K562 (cell line): ENCODE measurements at regions not wholly inside any gene's neighbourhood (a gene's known extent, or its start where the extent isn't known, plus 50 kb on each side); places are given as distances from the start of the nearest gene placed in this dataset.

ENCODE experiments used
- ATAC-seq: fragments of 200-7000 bp; cut with Tn5 transposase; 3 replicates; pipeline ENCODE4 v1.9.1; 2020; ENCODE audit warnings: moderate library complexity
- BruUV-seq: library from RNA; stranded (reverse); fragments of 400-500 nt; replicated peaks from 2 replicates; lab custom pipeline; 2021; lab: Mats Ljungman, UMichigan
- CTCF ChIA-PET: fragments of 300-600 bp; formaldehyde crosslinking; extraction: SDS; loops from one replicate; lab custom pipeline; 2021; ENCODE audit warnings: low intra/inter-chr PET ratio; lab: Yijun Ruan, JAX
- POLR2A ChIA-PET: fragments of 300-600, 350-650 bp; sonication (Branson Sonifier 250); formaldehyde crosslinking; extraction: SDS; loops from one replicate; lab custom pipeline; 2021; ENCODE audit warnings: antibody characterized with exemption, inconsistent platforms; lab: Yijun Ruan, JAX
- DNase-seq, 4 experiments: peaks; one replicate each; pipeline versions ENCODE4 v3.0.0 to v3.0.0-alpha.2; 2011 to 2018; ENCODE audit warnings: low spot score in 3 of 4, mixed read lengths in 3 of 4; ENCODE audit errors: extremely low read depth in 1 of 4
- FAIRE-seq: peaks from 2 replicates; lab custom pipeline; 2011; peaks lifted over from hg19 to GRCh38; lab: Jason Lieb, UNC
- H2AFZ ChIP-seq: 2 replicates; pipeline ENCODE4 v1.6.0; 2011; ENCODE audit warnings: low read depth, low read length, control low read depth, inconsistent platforms
- H3K27ac ChIP-seq: fragments of 200-600 bp; 3 replicates; pipeline ENCODE4 v1.8.0; 2011; ENCODE audit warnings: low read depth, mild to moderate bottlenecking, control low read depth, inconsistent platforms, low read length, moderate library complexity, mixed read lengths; ENCODE audit errors: extremely low read depth
- H3K27me3 ChIP-seq, 2 experiments: fragments of 300-600 bp in 1 of 2; 2 replicates in 1 of 2; 3 replicates in 1 of 2; pipeline versions ENCODE4 v1.6.0 to v1.8.0; 2011; ENCODE audit warnings: inconsistent platforms in 2 of 2, low read length in 2 of 2, mild to moderate bottlenecking in 1 of 2, mixed read lengths in 1 of 2, moderate library complexity in 1 of 2; ENCODE audit not compliant: control insufficient read depth in 2 of 2, insufficient read depth in 2 of 2
- H3K36me3 ChIP-seq: fragments of 300-600 bp; 3 replicates; pipeline ENCODE4 v1.8.0; 2011; ENCODE audit warnings: mild to moderate bottlenecking, low read length, inconsistent platforms; ENCODE audit not compliant: control insufficient read depth, insufficient read depth
- H3K4me1 ChIP-seq, 2 experiments: fragments of 200-600 bp in 1 of 2; replicated peaks in 1 of 2; 2 replicates in 1 of 2; 3 replicates in 1 of 2; pipeline versions ENCODE4 v1.5.1 to v1.8.0; 2011; ENCODE audit warnings: inconsistent platforms in 2 of 2, low read length in 2 of 2, mild to moderate bottlenecking in 1 of 2, mixed read lengths in 1 of 2, moderate library complexity in 1 of 2; ENCODE audit not compliant: control insufficient read depth in 2 of 2, insufficient read depth in 2 of 2
- H3K4me2 ChIP-seq: 2 replicates; pipeline ENCODE4 v1.6.1; 2011; ENCODE audit warnings: low read length, control low read depth, inconsistent platforms, mixed read lengths; ENCODE audit not compliant: insufficient read depth
- H3K4me3 ChIP-seq: fragments of 200-600 bp; sonication (generic), shearing (Covaris generic); 2 replicates; pipeline ENCODE4 v1.5.1; 2016; ENCODE audit warnings: control low read depth, inconsistent platforms
- H3K79me2 ChIP-seq: fragments of 200-600 bp; 3 replicates; pipeline ENCODE4 v1.8.0; 2011; ENCODE audit warnings: low read length, inconsistent platforms; ENCODE audit not compliant: control insufficient read depth, insufficient read depth
- H3K9ac ChIP-seq, 2 experiments: 2 replicates each; pipeline versions ENCODE4 v1.6.0 to v1.6.1; 2011; ENCODE audit warnings: low read depth in 2 of 2, low read length in 2 of 2, control low read depth in 1 of 2, inconsistent platforms in 1 of 2, mild to moderate bottlenecking in 1 of 2, mixed read lengths in 1 of 2; ENCODE audit not compliant: insufficient read depth in 1 of 2
- H3K9me1 ChIP-seq: one replicate; pipeline ENCODE4 v1.6.0; 2011; ENCODE audit warnings: inconsistent platforms, mild to moderate bottlenecking, low read length, moderate library complexity; ENCODE audit not compliant: control insufficient read depth, insufficient read depth
- H3K9me3 ChIP-seq: replicated peaks from 2 replicates; pipeline ENCODE4 v1.5.1; 2011; ENCODE audit warnings: low read depth, low read length, inconsistent platforms; ENCODE audit not compliant: control insufficient read depth, insufficient read depth
- H4K20me1 ChIP-seq: replicated peaks from 2 replicates; pipeline ENCODE4 v1.6.1; 2011; ENCODE audit warnings: low read length, inconsistent platforms, mixed read lengths; ENCODE audit not compliant: control insufficient read depth, insufficient read depth
- CXXC5 ChIP-seq: fragments of 250-450 bp; sonication (Bioruptor Pico); IDR thresholded peaks from 2 replicates; pipeline ENCODE4 v1.8.0; 2022; ENCODE audit warnings: inconsistent platforms, mild to moderate bottlenecking, moderate library complexity
- ESRRB ChIP-seq: fragments of 250-450 bp; sonication (Bioruptor Pico); IDR thresholded peaks from 2 replicates; pipeline ENCODE4 v1.5.0; 2020; ENCODE audit warnings: mild to moderate bottlenecking, moderate library complexity, borderline replicate concordance
- MTA1 ChIP-seq: fragments of 450-650 bp; IDR thresholded peaks from 2 replicates; pipeline ENCODE4 v1.6.1; 2017; ENCODE audit warnings: borderline replicate concordance
- NFXL1 ChIP-seq: fragments of 450-650 bp; formaldehyde crosslinking; IDR thresholded peaks from 2 replicates; pipeline ENCODE4 v1.4.0; 2021; ENCODE audit warnings: mild to moderate bottlenecking
- PHB2 ChIP-seq: fragments of 450-650 bp; IDR thresholded peaks from 2 replicates; pipeline ENCODE4 v1.6.1; 2017; ENCODE audit warnings: low read depth
- RAD21 ChIP-seq, 2 experiments: fragments of 250-450 bp in 1 of 2; fragments of 450-650 bp in 1 of 2; sonication (Bioruptor Pico) in 1 of 2; formaldehyde crosslinking in 1 of 2; IDR thresholded peaks in 1 of 2; conservative IDR thresholded peaks in 1 of 2; 2 replicates each; pipeline versions ENCODE4 v1.4.0 to v1.8.0; 2020 to 2022; ENCODE audit warnings: mild to moderate bottlenecking in 2 of 2, moderate library complexity in 1 of 2
- TAF9B ChIP-seq: fragments of 450-650 bp; IDR thresholded peaks from 2 replicates; pipeline ENCODE4 v1.6.1; 2018; ENCODE audit warnings: mild to moderate bottlenecking; ENCODE audit not compliant: partially characterized antibody
- ZNF551 ChIP-seq: fragments of 250-450 bp; sonication (Bioruptor Pico); IDR thresholded peaks from 2 replicates; pipeline ENCODE4 v1.5.0; 2021; ENCODE audit warnings: mild to moderate bottlenecking, moderate library complexity
- in situ Hi-C: fragments of 300-500 bp; cut with MboI; formaldehyde crosslinking; loops from 4 replicates; pipeline ENCODE4 v1.15.0; 2018; ENCODE audit warnings: inconsistent platforms, mixed read lengths
- intact Hi-C: fragments of 100-400 bp; cut with micrococcal nuclease; formaldehyde crosslinking; loops from 2 replicates; pipeline ENCODE4 v1.14.2; 2022
- TF ChIP-seq, protein P1 (sequence below): sonication (generic); formaldehyde crosslinking; IDR thresholded peaks from 2 replicates; pipeline ENCODE4 v1.8.1; 2023; ENCODE audit warnings: missing genetic modification reagents, mild to moderate bottlenecking, borderline replicate concordance
- TF ChIP-seq, protein P2 (sequence below): fragments of 250-450 bp; sonication (Bioruptor Pico); IDR thresholded peaks from 2 replicates; pipeline ENCODE4 v1.4.0; 2020; ENCODE audit warnings: mild to moderate bottlenecking, moderate library complexity, borderline replicate concordance

DNA sequence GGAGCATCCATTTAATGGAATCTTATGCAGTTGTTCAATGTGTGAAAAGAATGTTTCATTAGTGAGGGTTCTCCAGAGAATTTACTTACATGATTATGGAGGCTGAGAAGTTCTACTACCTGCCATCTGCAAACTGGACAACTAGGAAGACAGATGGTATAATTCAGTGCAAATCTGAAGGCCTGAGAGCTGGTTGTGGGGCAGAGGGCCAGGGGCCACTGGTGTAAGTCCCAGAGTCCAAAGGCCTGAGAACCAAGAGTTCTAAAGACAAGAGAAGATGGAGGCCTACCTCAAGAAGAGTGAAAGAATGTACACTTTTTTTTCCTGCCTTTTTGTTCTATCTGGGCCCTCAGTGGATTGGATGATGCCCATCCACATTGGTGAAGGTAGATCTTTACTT lies 114.8 kb downstream of the DDX1 start:
- H2AFZ ChIP-seq = no peak overlapping the region
- TF ChIP-seq TAF9B = no peak
- TF ChIP-seq, protein P1, sequence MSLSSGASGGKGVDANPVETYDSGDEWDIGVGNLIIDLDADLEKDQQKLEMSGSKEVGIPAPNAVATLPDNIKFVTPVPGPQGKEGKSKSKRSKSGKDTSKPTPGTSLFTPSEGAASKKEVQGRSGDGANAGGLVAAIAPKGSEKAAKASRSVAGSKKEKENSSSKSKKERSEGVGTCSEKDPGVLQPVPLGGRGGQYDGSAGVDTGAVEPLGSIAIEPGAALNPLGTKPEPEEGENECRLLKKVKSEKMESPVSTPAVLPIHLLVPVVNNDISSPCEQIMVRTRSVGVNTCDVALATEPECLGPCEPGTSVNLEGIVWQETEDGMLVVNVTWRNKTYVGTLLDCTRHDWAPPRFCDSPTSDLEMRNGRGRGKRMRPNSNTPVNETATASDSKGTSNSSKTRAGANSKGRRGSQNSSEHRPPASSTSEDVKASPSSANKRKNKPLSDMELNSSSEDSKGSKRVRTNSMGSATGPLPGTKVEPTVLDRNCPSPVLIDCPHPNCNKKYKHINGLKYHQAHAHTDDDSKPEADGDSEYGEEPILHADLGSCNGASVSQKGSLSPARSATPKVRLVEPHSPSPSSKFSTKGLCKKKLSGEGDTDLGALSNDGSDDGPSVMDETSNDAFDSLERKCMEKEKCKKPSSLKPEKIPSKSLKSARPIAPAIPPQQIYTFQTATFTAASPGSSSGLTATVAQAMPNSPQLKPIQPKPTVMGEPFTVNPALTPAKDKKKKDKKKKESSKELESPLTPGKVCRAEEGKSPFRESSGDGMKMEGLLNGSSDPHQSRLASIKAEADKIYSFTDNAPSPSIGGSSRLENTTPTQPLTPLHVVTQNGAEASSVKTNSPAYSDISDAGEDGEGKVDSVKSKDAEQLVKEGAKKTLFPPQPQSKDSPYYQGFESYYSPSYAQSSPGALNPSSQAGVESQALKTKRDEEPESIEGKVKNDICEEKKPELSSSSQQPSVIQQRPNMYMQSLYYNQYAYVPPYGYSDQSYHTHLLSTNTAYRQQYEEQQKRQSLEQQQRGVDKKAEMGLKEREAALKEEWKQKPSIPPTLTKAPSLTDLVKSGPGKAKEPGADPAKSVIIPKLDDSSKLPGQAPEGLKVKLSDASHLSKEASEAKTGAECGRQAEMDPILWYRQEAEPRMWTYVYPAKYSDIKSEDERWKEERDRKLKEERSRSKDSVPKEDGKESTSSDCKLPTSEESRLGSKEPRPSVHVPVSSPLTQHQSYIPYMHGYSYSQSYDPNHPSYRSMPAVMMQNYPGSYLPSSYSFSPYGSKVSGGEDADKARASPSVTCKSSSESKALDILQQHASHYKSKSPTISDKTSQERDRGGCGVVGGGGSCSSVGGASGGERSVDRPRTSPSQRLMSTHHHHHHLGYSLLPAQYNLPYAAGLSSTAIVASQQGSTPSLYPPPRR (CRISPR knock-in tag) = no peak
- TF ChIP-seq MTA1 = no peak
- TF ChIP-seq NFXL1 = no peak
- TF ChIP-seq ESRRB (CRISPR knock-in tag) = no peak
- no peak for TF ChIP-seq PHB2
- TF ChIP-seq ZNF551 (CRISPR knock-in tag) = no peak
- no peak for TF ChIP-seq CXXC5 (CRISPR knock-in tag)
- TF ChIP-seq, protein P2, sequence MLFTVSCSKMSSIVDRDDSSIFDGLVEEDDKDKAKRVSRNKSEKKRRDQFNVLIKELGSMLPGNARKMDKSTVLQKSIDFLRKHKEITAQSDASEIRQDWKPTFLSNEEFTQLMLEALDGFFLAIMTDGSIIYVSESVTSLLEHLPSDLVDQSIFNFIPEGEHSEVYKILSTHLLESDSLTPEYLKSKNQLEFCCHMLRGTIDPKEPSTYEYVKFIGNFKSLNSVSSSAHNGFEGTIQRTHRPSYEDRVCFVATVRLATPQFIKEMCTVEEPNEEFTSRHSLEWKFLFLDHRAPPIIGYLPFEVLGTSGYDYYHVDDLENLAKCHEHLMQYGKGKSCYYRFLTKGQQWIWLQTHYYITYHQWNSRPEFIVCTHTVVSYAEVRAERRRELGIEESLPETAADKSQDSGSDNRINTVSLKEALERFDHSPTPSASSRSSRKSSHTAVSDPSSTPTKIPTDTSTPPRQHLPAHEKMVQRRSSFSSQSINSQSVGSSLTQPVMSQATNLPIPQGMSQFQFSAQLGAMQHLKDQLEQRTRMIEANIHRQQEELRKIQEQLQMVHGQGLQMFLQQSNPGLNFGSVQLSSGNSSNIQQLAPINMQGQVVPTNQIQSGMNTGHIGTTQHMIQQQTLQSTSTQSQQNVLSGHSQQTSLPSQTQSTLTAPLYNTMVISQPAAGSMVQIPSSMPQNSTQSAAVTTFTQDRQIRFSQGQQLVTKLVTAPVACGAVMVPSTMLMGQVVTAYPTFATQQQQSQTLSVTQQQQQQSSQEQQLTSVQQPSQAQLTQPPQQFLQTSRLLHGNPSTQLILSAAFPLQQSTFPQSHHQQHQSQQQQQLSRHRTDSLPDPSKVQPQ (CRISPR knock-in tag) = no peak
- no peak for TF ChIP-seq RAD21 (CRISPR knock-in tag; conservative IDR thresholded peaks at IDR 0.05 in 1 of 2, IDR thresholded peaks at IDR 0.05 in 1 of 2)
- no peak overlapping the region for H3K4me3 ChIP-seq
- H3K27ac ChIP-seq = no peak overlapping the region
- H3K27me3 ChIP-seq = peaks cover 15 to 35% of the 10 kb centered on the region in 2 experiments; a peak in 4 of 5 replicates
- H3K36me3 ChIP-seq = no peaks in the 10 kb centered on the region
- ATAC-seq (no peak), DNase-seq (no peak), FAIRE-seq (no peak)
- H3K79me2 ChIP-seq = no peaks in the 10 kb centered on the region
- H3K9me3 ChIP-seq = no peaks in the 10 kb centered on the region
- H3K4me2 ChIP-seq = no peak overlapping the region
- H3K9ac ChIP-seq = no peak overlapping the region
- POLR2A ChIA-PET = no interaction called here
- no TSS peak for BruUV-seq
- no peaks in the 10 kb centered on the region for H3K4me1 ChIP-seq
- peaks cover 4% of the 10 kb centered on the region; the same call in 1 of the 2 replicates for H4K20me1 ChIP-seq
- CTCF ChIA-PET = no interaction called here
- H3K9me1 ChIP-seq = no peaks in the 10 kb centered on the region
- intact Hi-C loops (no loop called here), in situ Hi-C loops (no loop called here)
